Posterior cingulate gyrus (tissue), 11 donors: ENCODE measurements at regions not wholly inside any gene's neighbourhood (a gene's known extent, or its start where the extent isn't known, plus 50 kb on each side); places are given as distances from the start of the nearest gene placed in this dataset.
A peak's percentile ranks its signal among the peaks of the same experiment; 100 is the strongest.

ENCODE experiments used
- DNase-seq, 10 donors: peaks; one replicate each; pipeline versions ENCODE4 v3.0.0 to v3.0.0-alpha.2; 2020 to 2021; ENCODE audit warnings: mixed read lengths in 3 of 10
- intact Hi-C: fragments of 100-400 bp; cut with DNase I; formaldehyde crosslinking; loops from one replicate; pipeline ENCODE4 v1.15.1; 2023

GRCh38 chr6:94414041-94414440 is 994.7 kb upstream of the EPHA7 start:
- intact Hi-C loops = no loop called here
- DNase-seq = no peak

- intact Hi-C loops = no loop called here
- DNase-seq = no peak
These were observed 982.0 kb upstream of the EPHA7 start for GRCh38 chr6:94401311-94401710.

- intact Hi-C loops = no loop called here
- no peak for DNase-seq
These were observed 975.5 kb upstream of the EPHA7 start for GRCh38 chr6:94394822-94395221.

GRCh38 chr6:94389218-94389617 is 969.9 kb upstream of the EPHA7 start:
- no peak for DNase-seq
- intact Hi-C loops = no loop called here

- intact Hi-C loops = no loop called here
- no peak for DNase-seq
These were observed 958.5 kb upstream of the EPHA7 start for GRCh38 chr6:94377835-94378234.

- intact Hi-C loops = no loop called here
- DNase-seq = no peak
These were observed 957.5 kb upstream of the EPHA7 start for GRCh38 chr6:94376876-94377275.

GRCh38 chr6:94372229-94372628 is 952.9 kb upstream of the EPHA7 start:
- peak in 3 of 10 donors; percentile 22 to 87 (median 39) for DNase-seq
- intact Hi-C loops = no loop called here

- DNase-seq = no peak
These were observed 948.0 kb upstream of the EPHA7 start for GRCh38 chr6:94367316-94367715.

GRCh38 chr6:94362061-94362864 is 942.9 kb upstream of the EPHA7 start:
- peak in 2 of 10 donors; percentile 63 to 69 for DNase-seq
- intact Hi-C loops = no loop called here

More at GRCh38 chr6:94367316-94367715, 948.0 kb upstream of the EPHA7 start:
- intact Hi-C loops = no loop called here

- intact Hi-C loops = no loop called here
- DNase-seq = peak in 1 of 10 donors; percentile 66
These were observed 942.1 kb upstream of the EPHA7 start for GRCh38 chr6:94361304-94362060.

- DNase-seq = no peak
- intact Hi-C loops = no loop called here
These were observed 938.1 kb upstream of the EPHA7 start for GRCh38 chr6:94357381-94357980.

- intact Hi-C loops = no loop called here
- no peak for DNase-seq
These were observed 931.5 kb upstream of the EPHA7 start for GRCh38 chr6:94350833-94351232.

GRCh38 chr6:94349227-94349626 is 929.9 kb upstream of the EPHA7 start:
- no peak for DNase-seq
- intact Hi-C loops = no loop called here

GRCh38 chr6:94344866-94345265 is 925.5 kb upstream of the EPHA7 start:
- DNase-seq = no peak
- intact Hi-C loops = no loop called here

GRCh38 chr6:94341173-94341572 is 921.8 kb upstream of the EPHA7 start:
- DNase-seq = no peak
- intact Hi-C loops = no loop called here

- peak in 1 of 10 donors; percentile 13 for DNase-seq
- intact Hi-C loops = no loop called here
These were observed 904.5 kb upstream of the EPHA7 start for GRCh38 chr6:94323853-94324252.

- no peak for DNase-seq
- intact Hi-C loops = no loop called here
These were observed 881.2 kb upstream of the EPHA7 start for GRCh38 chr6:94300424-94301144.

- intact Hi-C loops = no loop called here
- no peak for DNase-seq
These were observed 869.8 kb upstream of the EPHA7 start for GRCh38 chr6:94289131-94289530.

- intact Hi-C loops = no loop called here
- DNase-seq = no peak
These were observed 858.8 kb upstream of the EPHA7 start for GRCh38 chr6:94278146-94278545.

GRCh38 chr6:94272327-94272726 is 853.0 kb upstream of the EPHA7 start:
- no peak for DNase-seq
- intact Hi-C loops = no loop called here
